GM12873 (cell line): ENCODE measurements at regions not wholly inside any gene's neighbourhood (a gene's known extent, or its start where the extent isn't known, plus 50 kb on each side); places are given as distances from the start of the nearest gene placed in this dataset.

Experiments used
- TF ChIP-seq, protein P1 (sequence below): IDR thresholded peaks from 2 replicates; pipeline ENCODE4 v1.5.1; 2012; ENCODE audit warnings: low read depth, mild to moderate bottlenecking, moderate library complexity, low read length, control low read depth; ENCODE audit not compliant: insufficient read depth; ENCODE audit errors: missing control alignments

DNA sequence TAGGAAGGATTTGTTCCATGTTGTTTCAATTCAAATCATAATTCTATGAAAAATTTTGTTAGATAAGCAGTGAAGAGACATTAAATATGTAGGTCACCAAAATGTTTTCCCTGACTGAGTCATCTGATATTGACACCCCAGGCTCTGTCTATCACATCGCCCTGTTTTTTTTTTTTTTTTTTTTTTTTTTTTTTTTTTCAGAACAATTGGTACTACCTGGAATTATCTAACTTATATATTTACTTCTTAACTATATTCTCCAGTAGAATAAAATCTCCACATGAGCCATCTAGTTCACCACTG lies 97.8 kb upstream of the KRAS start:
- TF ChIP-seq, protein P1, sequence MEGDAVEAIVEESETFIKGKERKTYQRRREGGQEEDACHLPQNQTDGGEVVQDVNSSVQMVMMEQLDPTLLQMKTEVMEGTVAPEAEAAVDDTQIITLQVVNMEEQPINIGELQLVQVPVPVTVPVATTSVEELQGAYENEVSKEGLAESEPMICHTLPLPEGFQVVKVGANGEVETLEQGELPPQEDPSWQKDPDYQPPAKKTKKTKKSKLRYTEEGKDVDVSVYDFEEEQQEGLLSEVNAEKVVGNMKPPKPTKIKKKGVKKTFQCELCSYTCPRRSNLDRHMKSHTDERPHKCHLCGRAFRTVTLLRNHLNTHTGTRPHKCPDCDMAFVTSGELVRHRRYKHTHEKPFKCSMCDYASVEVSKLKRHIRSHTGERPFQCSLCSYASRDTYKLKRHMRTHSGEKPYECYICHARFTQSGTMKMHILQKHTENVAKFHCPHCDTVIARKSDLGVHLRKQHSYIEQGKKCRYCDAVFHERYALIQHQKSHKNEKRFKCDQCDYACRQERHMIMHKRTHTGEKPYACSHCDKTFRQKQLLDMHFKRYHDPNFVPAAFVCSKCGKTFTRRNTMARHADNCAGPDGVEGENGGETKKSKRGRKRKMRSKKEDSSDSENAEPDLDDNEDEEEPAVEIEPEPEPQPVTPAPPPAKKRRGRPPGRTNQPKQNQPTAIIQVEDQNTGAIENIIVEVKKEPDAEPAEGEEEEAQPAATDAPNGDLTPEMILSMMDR: no peak

DNA sequence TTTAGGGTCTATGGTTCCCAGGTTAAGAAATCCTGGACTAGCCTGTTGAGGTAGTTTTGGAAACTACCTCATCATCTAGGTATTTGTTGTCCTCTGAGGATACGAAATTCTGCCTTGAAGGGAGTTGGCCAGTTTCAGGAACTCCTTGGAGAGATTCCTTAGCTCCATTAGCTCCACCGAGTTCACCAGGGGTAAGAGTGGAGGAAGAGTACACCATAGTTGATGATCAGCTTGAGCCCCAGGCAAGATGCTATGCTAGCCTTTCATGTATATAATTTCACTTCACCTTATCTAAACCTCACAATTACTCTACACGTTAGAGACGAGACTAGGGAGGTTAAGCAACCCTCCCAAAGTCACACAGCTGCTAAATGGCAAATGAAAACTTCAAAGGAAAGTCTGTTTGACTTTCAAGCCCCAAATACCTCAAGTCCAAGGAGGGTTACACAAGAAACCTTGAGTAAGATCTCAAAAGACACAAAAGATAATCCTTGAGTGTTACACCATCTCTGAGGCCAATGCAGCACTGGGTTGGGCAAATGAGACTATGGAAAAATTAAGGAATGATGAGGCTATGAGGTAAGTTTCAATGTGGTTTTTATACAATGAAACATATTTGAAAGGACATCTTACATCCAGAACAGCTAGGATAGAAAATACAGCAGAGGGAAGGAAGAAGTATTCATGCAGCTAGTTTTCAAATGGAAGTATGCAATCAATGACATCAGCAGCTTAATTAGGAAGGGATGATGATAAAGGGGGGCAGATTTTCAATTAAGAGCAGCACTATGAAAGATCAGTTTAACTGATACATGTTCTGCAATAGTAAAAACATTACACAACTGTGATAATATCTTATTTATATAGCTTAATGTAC lies 97.2 kb upstream of the KRAS start:
- TF ChIP-seq, protein P1: no peak

DNA sequence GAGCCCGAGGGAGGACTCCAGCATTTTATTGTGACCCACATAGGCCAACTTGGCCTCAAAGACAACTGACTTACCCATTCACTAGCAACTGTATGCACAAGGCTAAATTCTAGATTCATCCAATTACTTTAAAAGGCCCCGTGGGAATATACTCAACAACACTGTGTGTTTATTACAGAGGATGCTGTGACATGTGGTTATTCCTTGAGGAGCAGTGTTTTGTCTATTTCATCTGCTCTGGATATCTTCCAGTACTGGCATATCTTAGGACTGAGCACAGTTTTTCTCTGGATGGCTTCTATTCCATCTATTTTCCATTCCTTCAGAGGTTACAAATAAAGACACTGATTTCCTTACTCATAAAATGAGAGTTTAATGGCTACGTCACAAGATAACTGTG lies 87.2 kb upstream of the KRAS start:
- TF ChIP-seq, protein P1: no peak

DNA sequence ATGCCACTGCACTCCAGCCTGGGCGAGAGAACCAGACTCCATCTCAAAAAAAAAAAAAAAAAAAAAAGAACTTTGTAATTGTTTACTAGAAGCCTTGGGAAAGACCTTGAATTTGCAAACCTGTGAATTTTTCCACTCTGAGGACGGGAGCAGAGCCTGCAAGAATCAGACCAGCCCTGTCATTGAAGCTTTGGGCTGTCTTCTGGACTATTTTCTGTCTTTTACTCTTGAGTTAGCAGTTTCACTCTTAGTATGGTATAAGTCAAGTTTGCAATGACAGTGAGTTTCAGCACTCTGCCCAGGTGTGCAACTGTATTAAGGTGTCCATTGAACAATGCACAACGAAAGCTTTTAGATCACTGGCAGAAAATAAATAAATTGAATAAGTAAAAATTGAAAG lies 81.4 kb upstream of the KRAS start:
- TF ChIP-seq, protein P1: no peak

DNA sequence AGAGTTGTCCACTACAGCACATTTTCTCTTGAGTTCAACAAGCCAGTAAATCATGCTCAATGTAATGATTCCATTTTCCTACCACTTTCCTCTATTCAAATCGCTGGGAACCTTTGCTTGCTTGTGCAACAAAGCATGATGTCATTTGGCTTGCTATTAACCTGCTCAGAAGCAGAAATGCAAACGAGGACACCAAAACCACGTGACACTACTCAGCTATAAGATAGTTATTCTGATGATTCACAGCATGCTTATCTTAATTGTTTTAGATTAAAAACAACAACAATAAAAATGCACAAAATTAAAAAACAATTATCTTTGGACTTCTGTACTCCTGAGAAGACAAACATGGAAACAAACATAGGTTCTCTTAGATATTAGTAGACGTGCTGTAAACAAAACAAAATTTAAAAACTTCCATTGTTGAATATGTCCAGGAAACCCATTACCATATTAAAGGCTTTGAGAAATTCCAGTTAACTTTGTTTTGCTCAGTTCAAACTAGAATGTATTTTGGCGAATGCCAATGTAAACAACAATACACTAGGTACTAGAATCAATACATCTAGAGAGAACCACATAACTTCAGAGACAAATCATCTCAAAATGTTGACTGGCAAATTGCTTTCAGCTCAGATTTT lies 77.5 kb upstream of the KRAS start:
- TF ChIP-seq, protein P1: no peak

DNA sequence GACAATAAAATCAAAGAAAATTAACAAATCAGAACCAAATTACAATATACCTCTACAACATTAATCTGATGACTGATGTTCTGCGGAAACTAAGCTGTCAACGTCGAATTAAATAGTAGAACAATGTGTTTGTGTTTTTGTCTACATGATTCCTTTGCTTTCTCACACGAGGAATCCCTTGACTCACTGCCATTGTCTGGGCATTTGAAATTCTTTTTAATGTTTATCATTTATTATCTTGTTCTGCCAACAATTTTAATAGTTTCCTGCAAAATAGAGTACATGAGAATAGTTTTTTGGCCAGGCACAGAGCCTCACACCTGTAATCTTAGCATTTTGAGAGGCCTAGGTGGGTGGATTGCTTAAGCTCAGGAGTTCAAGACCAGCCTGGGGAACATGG lies 76.6 kb upstream of the KRAS start:
- TF ChIP-seq, protein P1: no peak

DNA sequence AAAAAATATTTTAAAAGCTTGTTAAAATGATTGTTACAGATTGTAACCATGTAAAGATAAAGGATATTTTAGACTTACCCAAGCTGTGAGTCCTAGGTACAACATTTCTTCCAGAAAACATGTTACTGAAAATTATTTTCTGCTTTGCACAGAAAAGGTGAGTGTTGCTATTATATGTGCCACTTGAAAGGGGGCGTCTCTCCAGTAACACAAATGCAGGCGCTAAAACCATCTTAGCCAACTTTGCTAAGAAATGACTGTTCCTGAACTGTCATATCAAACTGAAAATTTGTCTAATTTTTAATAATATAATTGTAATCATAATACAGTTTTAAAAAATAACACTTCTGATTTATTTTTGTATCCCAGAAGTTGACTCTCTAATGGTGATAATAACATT lies 75.6 kb upstream of the KRAS start:
- TF ChIP-seq, protein P1: no peak
